ENCODE measurements at regions not wholly inside any gene's neighbourhood (a gene's known extent, or its start where the extent isn't known, plus 50 kb on each side); places are given as distances from the start of the nearest gene placed in this dataset.

- no peak for TF ChIP-seq POLR2A (IDR thresholded peaks at IDR 0.05)
- TF ChIP-seq CTCF (IDR thresholded peaks at IDR 0.05), result no peak
Measured at GRCh38 chr10:83410570-83410969, 728.7 kb upstream of the GHITM start.
